BJ (cell line): ENCODE measurements at regions not wholly inside any gene's neighbourhood (a gene's known extent, or its start where the extent isn't known, plus 50 kb on each side); places are given as distances from the start of the nearest gene placed in this dataset.

Source experiments
- CTCF ChIA-PET: fragments of 350-600 bp; formaldehyde crosslinking; extraction: SDS; loops from one replicate; lab custom pipeline; 2021; ENCODE audit warnings: antibody characterized with exemption, inconsistent platforms; lab: Yijun Ruan, JAX
- POLR2A ChIA-PET: fragments of 300-600 bp; sonication (Branson Sonifier 250); formaldehyde crosslinking; extraction: SDS; loops from one replicate; lab custom pipeline; 2021; ENCODE audit warnings: antibody characterized with exemption; lab: Charles Lee
- DNase-seq: peaks from one replicate; pipeline ENCODE4 v3.0.0-alpha.2; 2011; ENCODE audit warnings: low read depth
- H3K27me3 ChIP-seq: 2 replicates; pipeline ENCODE4 v1.6.0; 2011; ENCODE audit warnings: low read length; ENCODE audit not compliant: control insufficient read depth, insufficient read depth
- H3K36me3 ChIP-seq: 2 replicates; pipeline ENCODE4 v1.5.1; 2011; ENCODE audit warnings: low read length; ENCODE audit not compliant: control insufficient read depth, insufficient read depth
- H3K4me3 ChIP-seq: 2 replicates; pipeline ENCODE4 v1.5.1; 2011; ENCODE audit warnings: low read depth, mild to moderate bottlenecking, control low read depth, low read length
- TF ChIP-seq, protein P1 (sequence below): IDR thresholded peaks from 2 replicates; pipeline ENCODE4 v1.5.1; 2011; ENCODE audit warnings: low read depth, mild to moderate bottlenecking, control low read depth, inconsistent platforms, low read length, moderate library complexity; ENCODE audit not compliant: insufficient read depth

DNA sequence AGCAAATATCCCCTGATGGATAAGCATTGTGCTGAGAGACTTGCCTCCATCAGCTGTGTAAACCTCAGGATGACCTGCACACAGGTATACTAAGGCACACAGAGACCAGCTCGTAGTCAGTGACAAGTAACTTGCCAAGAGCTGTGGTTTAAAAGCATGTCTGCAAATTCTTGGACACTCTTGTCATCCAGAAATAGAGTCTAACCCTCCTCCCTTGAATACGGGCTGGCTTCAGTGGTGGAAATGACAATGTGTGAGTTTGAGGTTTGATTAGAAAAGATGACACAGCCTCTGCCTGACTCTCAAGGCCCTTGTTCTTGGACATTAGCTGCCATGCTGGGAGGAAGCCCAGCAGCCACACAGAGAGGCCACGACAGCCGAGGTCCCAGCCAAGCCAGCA lies 114.4 kb downstream of the GADD45G start:
- Histone ChIP-seq H3K4me3 (no peak overlapping the region), H3K36me3 (no peaks in the 10 kb centered on the region), H3K27me3 (no peaks in the 10 kb centered on the region)
- TF ChIP-seq, protein P1, sequence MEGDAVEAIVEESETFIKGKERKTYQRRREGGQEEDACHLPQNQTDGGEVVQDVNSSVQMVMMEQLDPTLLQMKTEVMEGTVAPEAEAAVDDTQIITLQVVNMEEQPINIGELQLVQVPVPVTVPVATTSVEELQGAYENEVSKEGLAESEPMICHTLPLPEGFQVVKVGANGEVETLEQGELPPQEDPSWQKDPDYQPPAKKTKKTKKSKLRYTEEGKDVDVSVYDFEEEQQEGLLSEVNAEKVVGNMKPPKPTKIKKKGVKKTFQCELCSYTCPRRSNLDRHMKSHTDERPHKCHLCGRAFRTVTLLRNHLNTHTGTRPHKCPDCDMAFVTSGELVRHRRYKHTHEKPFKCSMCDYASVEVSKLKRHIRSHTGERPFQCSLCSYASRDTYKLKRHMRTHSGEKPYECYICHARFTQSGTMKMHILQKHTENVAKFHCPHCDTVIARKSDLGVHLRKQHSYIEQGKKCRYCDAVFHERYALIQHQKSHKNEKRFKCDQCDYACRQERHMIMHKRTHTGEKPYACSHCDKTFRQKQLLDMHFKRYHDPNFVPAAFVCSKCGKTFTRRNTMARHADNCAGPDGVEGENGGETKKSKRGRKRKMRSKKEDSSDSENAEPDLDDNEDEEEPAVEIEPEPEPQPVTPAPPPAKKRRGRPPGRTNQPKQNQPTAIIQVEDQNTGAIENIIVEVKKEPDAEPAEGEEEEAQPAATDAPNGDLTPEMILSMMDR = no peak
- DNase-seq = no peak
- POLR2A ChIA-PET = no interaction called here
- CTCF ChIA-PET = interaction anchor here (1.0 kb wide), 1 partner anchor 82 kb away, joined by 3 read pairs; no protein-coding TSS in a partner anchor

DNA sequence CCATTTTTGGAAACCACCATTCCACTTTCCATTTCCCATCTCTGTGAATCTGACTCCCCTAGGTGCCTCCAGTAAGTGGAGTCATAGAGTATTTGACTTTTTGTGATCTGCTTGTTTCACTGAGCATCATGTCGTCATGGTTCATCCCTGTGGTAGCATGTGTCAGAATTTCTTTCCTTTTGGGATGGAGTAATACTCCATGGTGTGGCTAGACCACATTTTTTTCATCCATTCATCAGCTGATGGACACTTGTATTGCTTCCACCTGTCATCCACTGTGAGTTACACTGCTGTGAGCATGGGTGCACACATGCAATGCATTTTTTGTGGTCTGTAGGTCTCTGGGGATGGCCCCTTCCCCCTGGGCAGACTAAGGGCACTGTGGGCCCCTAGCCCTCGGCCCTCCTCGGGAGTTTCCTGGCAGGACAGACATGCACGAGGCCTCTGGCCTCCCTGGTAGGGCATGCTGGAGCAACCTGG lies 115.9 kb downstream of the GADD45G start:
- ChIA-PET POLR2A (no interaction called here), CTCF (no interaction called here)
- Histone ChIP-seq H3K27me3 (no peaks in the 10 kb centered on the region), H3K36me3 (no peaks in the 10 kb centered on the region), H3K4me3 (no peak overlapping the region)
- no peak for DNase-seq
- TF ChIP-seq, protein P1 = no peak

DNA sequence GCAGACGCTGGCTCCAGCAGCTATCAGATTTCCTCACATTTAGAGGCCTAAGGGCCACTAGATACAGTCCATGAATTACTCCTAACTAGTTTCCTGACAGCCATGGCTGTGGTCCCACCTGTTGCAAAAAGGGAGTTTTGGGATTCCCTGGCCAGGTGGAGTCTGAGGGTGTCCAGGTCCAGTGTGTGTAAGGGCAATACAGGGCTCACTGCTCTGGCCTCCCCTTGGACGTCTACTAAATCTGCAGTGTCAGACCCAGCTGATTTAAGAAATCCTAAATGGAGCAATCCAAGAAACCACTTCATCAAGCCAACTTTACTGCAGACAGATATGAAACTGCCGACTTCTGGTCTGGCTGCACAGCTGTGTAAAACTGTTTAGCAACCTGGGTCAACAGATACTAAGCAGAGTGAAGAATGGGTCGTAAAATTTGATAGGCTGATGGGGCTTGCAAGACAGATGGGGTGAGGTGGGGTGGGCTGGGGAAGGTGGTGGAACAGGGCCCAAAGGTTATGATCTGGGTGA lies 116.4 kb downstream of the GADD45G start:
- no peaks in the 10 kb centered on the region for H3K36me3 ChIP-seq
- TF ChIP-seq, protein P1 = no peak
- no peak for DNase-seq
- H3K27me3 ChIP-seq = no peaks in the 10 kb centered on the region
- CTCF ChIA-PET = no interaction called here
- POLR2A ChIA-PET = no interaction called here
- H3K4me3 ChIP-seq = no peak overlapping the region

DNA sequence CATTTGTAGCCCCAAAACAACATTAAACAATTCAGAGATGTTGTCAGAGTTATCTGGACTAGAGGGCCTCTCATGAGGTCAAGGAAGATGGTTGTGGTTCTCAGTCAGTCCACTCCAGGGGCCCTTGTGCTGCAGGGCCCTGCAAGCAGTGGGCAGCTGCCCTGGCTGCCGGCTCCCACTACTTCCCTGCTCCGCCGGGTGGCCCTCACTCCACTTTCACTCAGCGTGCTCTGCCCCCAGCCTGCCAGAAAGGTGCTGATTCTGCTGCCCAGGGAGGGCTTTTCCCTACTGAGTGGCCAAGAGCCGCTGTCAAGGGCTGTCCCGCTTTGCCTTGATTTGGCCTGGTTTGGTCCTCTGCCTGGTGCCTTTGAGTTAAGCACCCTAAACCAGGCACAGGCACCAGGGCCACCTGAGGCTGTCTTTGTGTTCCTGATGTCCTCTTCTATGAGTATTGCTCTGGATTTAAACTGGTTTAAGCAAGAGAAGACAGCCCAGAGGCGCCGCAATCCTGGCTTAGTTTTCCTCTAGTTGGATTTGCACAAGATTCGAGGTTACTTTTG lies 117.2 kb downstream of the GADD45G start:
- POLR2A ChIA-PET = no interaction called here
- DNase-seq = no peak
- CTCF ChIA-PET = no interaction called here
- Histone ChIP-seq H3K36me3 (no peaks in the 10 kb centered on the region), H3K4me3 (no peak overlapping the region), H3K27me3 (no peaks in the 10 kb centered on the region)
- TF ChIP-seq, protein P1 = no peak

DNA sequence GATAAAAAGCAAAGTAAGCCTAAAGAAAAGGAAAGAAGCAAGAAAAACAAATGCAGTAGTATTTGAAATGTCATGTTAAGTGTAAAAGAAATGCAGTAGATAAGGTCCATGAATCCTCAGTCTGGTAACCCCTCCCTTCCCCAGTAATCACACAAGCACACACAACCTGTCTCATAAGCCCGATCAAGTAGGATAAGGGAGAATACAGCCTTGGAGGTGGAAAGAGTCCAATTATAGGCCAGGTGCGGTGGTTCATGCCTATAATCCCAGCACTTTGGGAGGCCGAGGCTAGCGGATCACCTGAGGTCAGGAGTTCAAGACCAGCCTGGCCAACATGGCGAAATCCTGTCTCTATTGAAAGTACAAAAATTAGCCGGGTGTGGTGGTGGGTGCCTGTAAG lies 117.9 kb downstream of the GADD45G start:
- POLR2A ChIA-PET = no interaction called here

More for the DNA sequence above, 117.9 kb downstream of the GADD45G start:
- TF ChIP-seq, protein P1 = no peak
- CTCF ChIA-PET = no interaction called here
- Histone ChIP-seq H3K36me3 (no peaks in the 10 kb centered on the region), H3K4me3 (no peak overlapping the region), H3K27me3 (no peaks in the 10 kb centered on the region)
- no peak for DNase-seq
